Esophagus squamous epithelium (tissue), 5 donors: ENCODE measurements at regions not wholly inside any gene's neighbourhood (a gene's known extent, or its start where the extent isn't known, plus 50 kb on each side); places are given as distances from the start of the nearest gene placed in this dataset.
"Not testable (repeated sequence)": the region's sequence is repeated elsewhere in the genome, so short reads cannot be mapped to it uniquely, and the experiment has no call there.

Experiments used
- DNase-seq: peaks from one replicate; lab custom pipeline; 2025; lab: John Stamatoyannopoulos, UW
- H3K27ac ChIP-seq, 4 donors: fragments of 200-600 bp; sonication (generic); one replicate each; pipeline ENCODE4 v1.5.1; 2016 to 2019; ENCODE audit warnings: mild to moderate bottlenecking in 1 of 4
- H3K27me3 ChIP-seq, 4 donors: fragments of 200-600 bp; sonication (generic); 1 replicate in 3 of 4; 2 replicates in 1 of 4; pipeline versions ENCODE4 v1.5.1 to v1.6.0; 2017 to 2021; ENCODE audit warnings: antibody characterized with exemption in 1 of 4
- H3K36me3 ChIP-seq, 3 donors: fragments of 200-600 bp; sonication (generic); one replicate each; pipeline ENCODE4 v1.5.1; 2016 to 2019
- H3K4me1 ChIP-seq, 3 donors: fragments of 200-600 bp; sonication (generic); one replicate each; pipeline ENCODE4 v1.5.1; 2017 to 2019
- H3K4me3 ChIP-seq, 4 donors: fragments of 200-600 bp; sonication (generic); 1 replicate in 3 of 4; 2 replicates in 1 of 4; pipeline ENCODE4 v1.5.1; 2016 to 2019; ENCODE audit warnings: mild to moderate bottlenecking in 2 of 4, moderate library complexity in 1 of 4
- H3K9me3 ChIP-seq, 3 donors: fragments of 200-600 bp; sonication (generic); one replicate each; pipeline ENCODE4 v1.5.1; 2016 to 2019
- CTCF ChIP-seq, 6 experiments: fragments of 450-650 bp in 4 of 6; fragments of 200-600 bp in 2 of 6; sonication (generic) in 2 of 6; IDR thresholded peaks; one replicate each; pipeline ENCODE4 v1.5.1; 2016 to 2019; ENCODE audit warnings: antibody characterized with exemption in 6 of 6, mild to moderate bottlenecking in 4 of 6, moderate library complexity in 4 of 6
- POLR2A ChIP-seq, 4 donors: fragments of 450-650 bp; IDR thresholded peaks; one replicate each; pipeline ENCODE4 v1.6.1; 2017; ENCODE audit warnings: antibody characterized with exemption in 4 of 4, mild to moderate bottlenecking in 4 of 4, moderate library complexity in 3 of 4
- WGBS, 2 donors: methylation state at CpG; one replicate each; pipeline ENCODE4 v1.1.5; 2018; 5-methylcytosine and 5-hydroxymethylcytosine counted together
- intact Hi-C: fragments of 100-400 bp; cut with DNase I; formaldehyde crosslinking; loops from one replicate; pipeline ENCODE4 v1.15.0; 2022
- donor health status: DM: yes; HTN: yes; CAD: no.

- intact Hi-C loops: no loop called here
- DNase-seq: no peak
- H3K27ac ChIP-seq: no peak overlapping the region
- 76 to 84% methylated on average over 2 of the region's 2 CpGs for WGBS, 2 donors
- H3K27me3 ChIP-seq: peaks cover 0 to 25% (median 0%) of the 10 kb centered on the region in 4 donors
- no peaks in the 10 kb centered on the region for H3K9me3 ChIP-seq
- H3K4me1 ChIP-seq: no peaks in the 10 kb centered on the region
- TF ChIP-seq CTCF (IDR thresholded peaks at IDR 0.05) (no peak), POLR2A (IDR thresholded peaks at IDR 0.05) (no peak)
- H3K36me3 ChIP-seq: no peaks in the 10 kb centered on the region
- H3K4me3 ChIP-seq: no peak overlapping the region
Observed at GRCh38 chr5:126683912-126684311, 83.2 kb downstream of the PHAX start.

GRCh38 chr5:126684656-126685442, 84.1 kb downstream of the PHAX start:
- intact Hi-C loops, H3K9me3 ChIP-seq, H3K4me1 ChIP-seq, H3K36me3 ChIP-seq, DNase-seq, H3K4me3 ChIP-seq, H3K27ac ChIP-seq: not testable (repeated sequence)
- peaks cover 0 to 17% (median 0%) of the 10 kb centered on the region in 4 donors for H3K27me3 ChIP-seq
- 71 to 72% methylated on average over 7 to 8 of the region's 13 CpGs for WGBS, 2 donors

- peaks cover 0 to 14% (median 0%) of the 10 kb centered on the region in 4 donors for H3K27me3 ChIP-seq
- H3K36me3 ChIP-seq: no peaks in the 10 kb centered on the region
- H3K4me1 ChIP-seq: no peaks in the 10 kb centered on the region
- H3K4me3 ChIP-seq: no peak overlapping the region
- WGBS, 2 donors: 67% methylated on average over 1 of the region's 1 CpG; no CpG with 5 or more reads in 1 of the 2 donors
- no peak overlapping the region for H3K27ac ChIP-seq
- TF ChIP-seq CTCF (IDR thresholded peaks at IDR 0.05) (no peak), POLR2A (IDR thresholded peaks at IDR 0.05) (no peak)
- H3K9me3 ChIP-seq: no peaks in the 10 kb centered on the region
- no peak for DNase-seq
- intact Hi-C loops: no loop called here
Observed at GRCh38 chr5:126686451-126687126, 85.8 kb downstream of the PHAX start.

GRCh38 chr5:126692971-126693370, 84.0 kb upstream of the LMNB1 start:
- 84 to 86% methylated on average over 5 of the region's 5 CpGs for WGBS, 2 donors
- Histone ChIP-seq H3K36me3 (no peaks in the 10 kb centered on the region), H3K4me3 (no peak overlapping the region), H3K4me1 (no peaks in the 10 kb centered on the region), H3K9me3 (no peaks in the 10 kb centered on the region), H3K27me3 (no peaks in the 10 kb centered on the region), H3K27ac (no peak overlapping the region)
- TF ChIP-seq CTCF (IDR thresholded peaks at IDR 0.05): no peak
- no peak for TF ChIP-seq POLR2A (IDR thresholded peaks at IDR 0.05)
- DNase-seq: no peak
- intact Hi-C loops: no loop called here

GRCh38 chr5:126693806-126694205, 83.1 kb upstream of the LMNB1 start:
- DNase-seq: no peak
- no peak overlapping the region for H3K4me3 ChIP-seq
- TF ChIP-seq POLR2A (IDR thresholded peaks at IDR 0.05) (no peak), CTCF (IDR thresholded peaks at IDR 0.05) (no peak)
- no peak overlapping the region for H3K27ac ChIP-seq
- H3K36me3 ChIP-seq: no peaks in the 10 kb centered on the region
- intact Hi-C loops: no loop called here
- H3K27me3 ChIP-seq: no peaks in the 10 kb centered on the region
- 55 to 79% methylated on average over 1 of the region's 1 CpG for WGBS, 2 donors
- no peaks in the 10 kb centered on the region for H3K9me3 ChIP-seq
- no peaks in the 10 kb centered on the region for H3K4me1 ChIP-seq
